Activated T-helper 2 cell treated with anti-CD3 and anti-CD28 coated beads, Interferon-gamma antibody, Interleukin-2, Interleukin-4, amounts not matched to agents 10 μg/mL and 5 μg/mL and 100 μg/mL, durations not matched to agents 14 hours and 24 hours and 36 hours (primary cell): ENCODE measurements at regions not wholly inside any gene's neighbourhood (a gene's known extent, or its start where the extent isn't known, plus 50 kb on each side); places are given as distances from the start of the nearest gene placed in this dataset.

Experiments
- DNase-seq: peaks from one replicate; pipeline ENCODE4 v3.0.0; 2021; ENCODE audit warnings: low spot score
- H3K27ac Mint-ChIP-seq: one replicate; pipeline ENCODE4 v1.8.0; 2021; ENCODE audit warnings: mixed read lengths
- H3K27me3 Mint-ChIP-seq: one replicate; pipeline ENCODE4 v1.8.0; 2021; ENCODE audit warnings: low read depth, mixed read lengths
- H3K36me3 Mint-ChIP-seq: one replicate; pipeline ENCODE4 v1.8.0; 2021; ENCODE audit warnings: low read depth, mixed read lengths
- H3K4me1 Mint-ChIP-seq: one replicate; pipeline ENCODE4 v1.8.0; 2021; ENCODE audit warnings: low read depth, mixed read lengths
- H3K4me3 Mint-ChIP-seq: one replicate; pipeline ENCODE4 v1.8.0; 2021; ENCODE audit warnings: low read depth, mild to moderate bottlenecking, moderate library complexity, mixed read lengths
- H3K9me3 Mint-ChIP-seq: one replicate; pipeline ENCODE4 v1.8.0; 2021; ENCODE audit warnings: mixed read lengths
- intact Hi-C: fragments of 100-400 bp; cut with micrococcal nuclease; formaldehyde crosslinking; loops from one replicate; pipeline ENCODE4 v1.15.1; 2023

GRCh38 chr14:101060171-101060601 is 156.7 kb upstream of the RTL1 start:
- intact Hi-C loops, result no loop called here
- Mint-ChIP-seq H3K27ac (no peak overlapping the region), H3K36me3 (no peaks in the 10 kb centered on the region), H3K4me3 (no peak overlapping the region), H3K4me1 (no peaks in the 10 kb centered on the region), H3K27me3 (no peaks in the 10 kb centered on the region), H3K9me3 (peaks cover 9% of the 10 kb centered on the region)
- DNase-seq, result no peak

GRCh38 chr14:101061411-101062064 is 158.0 kb upstream of the RTL1 start:
- Mint-ChIP-seq H3K36me3 (no peaks in the 10 kb centered on the region), H3K4me1 (no peaks in the 10 kb centered on the region), H3K4me3 (no peak overlapping the region), H3K27me3 (no peaks in the 10 kb centered on the region), H3K27ac (no peak overlapping the region), H3K9me3 (peaks cover 9% of the 10 kb centered on the region)
- no peak for DNase-seq
- intact Hi-C loops, result no loop called here

GRCh38 chr14:101062065-101062450 is 158.5 kb upstream of the RTL1 start:
- H3K4me1 Mint-ChIP-seq, result no peaks in the 10 kb centered on the region
- DNase-seq, result no peak
- no peaks in the 10 kb centered on the region for H3K36me3 Mint-ChIP-seq
- no peaks in the 10 kb centered on the region for H3K27me3 Mint-ChIP-seq
- H3K4me3 Mint-ChIP-seq, result no peak overlapping the region
- no peak overlapping the region for H3K27ac Mint-ChIP-seq
- peaks cover 9% of the 10 kb centered on the region for H3K9me3 Mint-ChIP-seq
- intact Hi-C loops, result no loop called here

- no peak overlapping the region for H3K4me3 Mint-ChIP-seq
- H3K36me3 Mint-ChIP-seq, result no peaks in the 10 kb centered on the region
- H3K4me1 Mint-ChIP-seq, result no peaks in the 10 kb centered on the region
- no peak overlapping the region for H3K27ac Mint-ChIP-seq
- DNase-seq, result no peak
- no peaks in the 10 kb centered on the region for H3K27me3 Mint-ChIP-seq
- peaks cover 7% of the 10 kb centered on the region for H3K9me3 Mint-ChIP-seq
- intact Hi-C loops, result no loop called here
Measured at GRCh38 chr14:101062601-101063000, 159.1 kb upstream of the RTL1 start.

GRCh38 chr14:101063121-101063520 is 159.6 kb upstream of the RTL1 start:
- DNase-seq, result no peak
- no peak overlapping the region for H3K4me3 Mint-ChIP-seq
- intact Hi-C loops, result no loop called here
- H3K4me1 Mint-ChIP-seq, result no peaks in the 10 kb centered on the region
- no peaks in the 10 kb centered on the region for H3K27me3 Mint-ChIP-seq
- H3K9me3 Mint-ChIP-seq, result peaks cover 2% of the 10 kb centered on the region
- H3K27ac Mint-ChIP-seq, result no peak overlapping the region
- H3K36me3 Mint-ChIP-seq, result no peaks in the 10 kb centered on the region

- H3K27me3 Mint-ChIP-seq, result no peaks in the 10 kb centered on the region
- no peaks in the 10 kb centered on the region for H3K4me1 Mint-ChIP-seq
- no peaks in the 10 kb centered on the region for H3K36me3 Mint-ChIP-seq
- no peaks in the 10 kb centered on the region for H3K9me3 Mint-ChIP-seq
- H3K4me3 Mint-ChIP-seq, result no peak overlapping the region
- intact Hi-C loops, result no loop called here
- no peak overlapping the region for H3K27ac Mint-ChIP-seq
- DNase-seq, result no peak
Measured at GRCh38 chr14:101064121-101064661, 160.7 kb upstream of the RTL1 start.

- Mint-ChIP-seq H3K27ac (no peak overlapping the region), H3K4me3 (no peak overlapping the region), H3K4me1 (no peaks in the 10 kb centered on the region), H3K36me3 (no peaks in the 10 kb centered on the region), H3K27me3 (no peaks in the 10 kb centered on the region), H3K9me3 (no peaks in the 10 kb centered on the region)
- DNase-seq, result no peak
- intact Hi-C loops, result no loop called here
Measured at GRCh38 chr14:101064718-101065117, 161.2 kb upstream of the RTL1 start.

- Mint-ChIP-seq H3K4me3 (no peak overlapping the region), H3K27ac (no peak overlapping the region), H3K36me3 (no peaks in the 10 kb centered on the region), H3K27me3 (no peaks in the 10 kb centered on the region), H3K9me3 (no peaks in the 10 kb centered on the region), H3K4me1 (no peaks in the 10 kb centered on the region)
- no peak for DNase-seq
- intact Hi-C loops, result no loop called here
Measured at GRCh38 chr14:101065246-101065645, 161.7 kb upstream of the RTL1 start.

- Mint-ChIP-seq H3K27ac (no peak overlapping the region), H3K4me1 (no peaks in the 10 kb centered on the region), H3K4me3 (no peak overlapping the region), H3K36me3 (no peaks in the 10 kb centered on the region), H3K9me3 (no peaks in the 10 kb centered on the region), H3K27me3 (no peaks in the 10 kb centered on the region)
- intact Hi-C loops, result no loop called here
- no peak for DNase-seq
Measured at GRCh38 chr14:101065696-101066694, 162.5 kb upstream of the RTL1 start.

GRCh38 chr14:101066826-101067510 is 163.4 kb upstream of the RTL1 start:
- no peak overlapping the region for H3K4me3 Mint-ChIP-seq
- intact Hi-C loops, result no loop called here
- DNase-seq, result no peak
- H3K4me1 Mint-ChIP-seq, result no peaks in the 10 kb centered on the region
- no peaks in the 10 kb centered on the region for H3K36me3 Mint-ChIP-seq
- no peak overlapping the region for H3K27ac Mint-ChIP-seq
- no peaks in the 10 kb centered on the region for H3K27me3 Mint-ChIP-seq
- no peaks in the 10 kb centered on the region for H3K9me3 Mint-ChIP-seq

- Mint-ChIP-seq H3K36me3 (no peaks in the 10 kb centered on the region), H3K4me3 (no peak overlapping the region), H3K4me1 (no peaks in the 10 kb centered on the region), H3K9me3 (no peaks in the 10 kb centered on the region), H3K27ac (no peak overlapping the region), H3K27me3 (no peaks in the 10 kb centered on the region)
- intact Hi-C loops, result no loop called here
- DNase-seq, result no peak
Measured at GRCh38 chr14:101068313-101069227, 165.0 kb upstream of the RTL1 start.

- Mint-ChIP-seq H3K27me3 (no peaks in the 10 kb centered on the region), H3K36me3 (no peaks in the 10 kb centered on the region), H3K4me1 (no peaks in the 10 kb centered on the region), H3K4me3 (no peak overlapping the region), H3K9me3 (no peaks in the 10 kb centered on the region), H3K27ac (no peak overlapping the region)
- DNase-seq, result no peak
- intact Hi-C loops, result no loop called here
Measured at GRCh38 chr14:101069228-101069549, 165.7 kb upstream of the RTL1 start.
